SK-N-SH (cell line): ENCODE measurements at regions not wholly inside any gene's neighbourhood (a gene's known extent, or its start where the extent isn't known, plus 50 kb on each side); places are given as distances from the start of the nearest gene placed in this dataset.

Experiments
- CTCF ChIA-PET: fragments of 300-600, 350-600 bp; formaldehyde crosslinking; extraction: SDS; loops from one replicate; lab custom pipeline; 2021; lab: Yijun Ruan, JAX
- POLR2A ChIA-PET: fragments of 350-600 bp; sonication (Branson Sonifier 250); formaldehyde crosslinking; extraction: SDS; loops from one replicate; lab custom pipeline; 2020; ENCODE audit warnings: antibody characterized with exemption, inconsistent platforms; lab: Yijun Ruan, JAX
- DNase-seq: peaks from one replicate; pipeline ENCODE4 v3.0.0; 2012
- H2AFZ ChIP-seq: fragments of 200-600 bp; sonication (generic); 2 replicates; pipeline ENCODE4 v1.8.1; 2016; ENCODE audit warnings: antibody characterized with exemption, mild to moderate bottlenecking, low read depth
- H3F3A ChIP-seq: fragments of 200-600 bp; sonication (generic); replicated peaks from 2 replicates; pipeline ENCODE3; 2016; ENCODE audit warnings: antibody characterized with exemption, mild to moderate bottlenecking; ENCODE audit not compliant: insufficient read depth
- H3K27ac ChIP-seq, 2 experiments: fragments of 200-500 bp in 1 of 2; fragments of 200-600 bp in 1 of 2; sonication (Bioruptor generic) in 1 of 2; sonication (generic), shearing (Covaris generic) in 1 of 2; 2 replicates each; pipeline versions ENCODE4 v1.5.1 to v1.6.1; 2014 to 2016; ENCODE audit warnings: low read depth in 2 of 2, inconsistent platforms in 1 of 2, low read length in 1 of 2, mild to moderate bottlenecking in 1 of 2, mixed read lengths in 1 of 2
- H3K27me3 ChIP-seq: fragments of 200-600 bp; sonication (generic), shearing (Covaris generic); 2 replicates; pipeline ENCODE4 v1.6.1; 2016; ENCODE audit warnings: mixed run types; ENCODE audit not compliant: insufficient read depth
- H3K36me3 ChIP-seq, 2 experiments: fragments of 200-500 bp in 1 of 2; fragments of 200-600 bp in 1 of 2; sonication (Bioruptor generic) in 1 of 2; sonication (generic) in 1 of 2; replicated peaks in 1 of 2; 2 replicates each; pipeline versions ENCODE3 to v1.5.1; 2014 to 2016; ENCODE audit warnings: low read length in 1 of 2, mild to moderate bottlenecking in 1 of 2; ENCODE audit not compliant: insufficient read depth in 2 of 2, control insufficient read depth in 1 of 2
- H3K4me1 ChIP-seq, 2 experiments: fragments of 200-500 bp in 1 of 2; fragments of 200-600 bp in 1 of 2; sonication (Bioruptor generic) in 1 of 2; sonication (generic), shearing (Covaris generic) in 1 of 2; 2 replicates each; pipeline versions ENCODE4 v1.5.1 to v1.6.1; 2014 to 2016; ENCODE audit warnings: low read depth in 1 of 2, low read length in 1 of 2, mixed run types in 1 of 2; ENCODE audit not compliant: insufficient read depth in 2 of 2, control insufficient read depth in 1 of 2
- H3K4me2 ChIP-seq: fragments of 200-600 bp; sonication (generic), shearing (Covaris generic); 2 replicates; pipeline ENCODE4 v1.6.1; 2017; ENCODE audit warnings: mixed run types
- H3K4me3 ChIP-seq, 2 experiments: fragments of 200-500 bp in 1 of 2; fragments of 200-600 bp in 1 of 2; sonication (Bioruptor generic) in 1 of 2; sonication (generic), shearing (Covaris generic) in 1 of 2; 2 replicates each; pipeline versions ENCODE4 v1.5.1 to v1.8.1; 2014 to 2016; ENCODE audit warnings: low read depth in 2 of 2, inconsistent platforms in 1 of 2, low read length in 1 of 2, mild to moderate bottlenecking in 1 of 2, mixed read lengths in 1 of 2, moderate library complexity in 1 of 2
- H3K79me2 ChIP-seq: fragments of 200-600 bp; sonication (generic); 2 replicates; pipeline ENCODE4 v1.8.1; 2017; ENCODE audit warnings: mild to moderate bottlenecking; ENCODE audit not compliant: insufficient read depth
- H3K9ac ChIP-seq: fragments of 200-600 bp; sonication (generic); 2 replicates; pipeline ENCODE4 v1.6.1; 2017; ENCODE audit warnings: mixed run types
- H3K9me2 ChIP-seq: fragments of 200-600 bp; sonication (generic); 2 replicates; pipeline ENCODE4 v1.6.1; 2017; ENCODE audit warnings: mixed run types
- H3K9me3 ChIP-seq: fragments of 200-600 bp; sonication (generic); 2 replicates; pipeline ENCODE4 v1.6.1; 2017; ENCODE audit warnings: mixed run types, mild to moderate bottlenecking, moderate library complexity
- H4K20me1 ChIP-seq: fragments of 200-600 bp; sonication (generic); 2 replicates; pipeline ENCODE4 v1.6.1; 2017; ENCODE audit warnings: mild to moderate bottlenecking, mixed run types; ENCODE audit not compliant: insufficient read depth
- FOSL2 ChIP-seq: IDR thresholded peaks from 2 replicates; pipeline ENCODE4 v1.4.0; 2012; ENCODE audit warnings: low read depth, mild to moderate bottlenecking, moderate library complexity, borderline replicate concordance
- GABPA ChIP-seq: IDR thresholded peaks from 2 replicates; pipeline ENCODE4 v1.4.0; 2012; ENCODE audit warnings: low read depth, mild to moderate bottlenecking
- JUND ChIP-seq: IDR thresholded peaks from 2 replicates; pipeline ENCODE4 v1.4.0; 2012
- POLR2AphosphoS5 ChIP-seq: IDR thresholded peaks from 2 replicates; pipeline ENCODE4 v1.6.1; 2012; ENCODE audit warnings: low read depth, low read length
- RAD21 ChIP-seq: IDR thresholded peaks from 2 replicates; pipeline ENCODE4 v1.6.1; 2012; ENCODE audit warnings: mild to moderate bottlenecking, low read length
- SIN3A ChIP-seq: IDR thresholded peaks from 2 replicates; pipeline ENCODE4 v1.6.1; 2012; ENCODE audit warnings: low read depth, mild to moderate bottlenecking, low read length, moderate library complexity, borderline replicate concordance
- SMC3 ChIP-seq: IDR thresholded peaks from 2 replicates; pipeline ENCODE4 v1.6.1; 2012; ENCODE audit warnings: low read depth, low read length, improper control_type of control experiment
- TAF1 ChIP-seq: IDR thresholded peaks from 2 replicates; pipeline ENCODE4 v1.6.1; 2012; ENCODE audit warnings: low read depth, mild to moderate bottlenecking, low read length, moderate library complexity, borderline replicate concordance
- TF ChIP-seq, protein P1 (sequence below): IDR thresholded peaks from 2 replicates; pipeline ENCODE4 v1.6.1; 2012; ENCODE audit warnings: mild to moderate bottlenecking, low read depth, low read length, moderate library complexity
- TF ChIP-seq, protein P2 (sequence below): fragments of 150-350 bp; IDR thresholded peaks from 2 replicates; pipeline ENCODE4 v1.6.1; 2016; ENCODE audit warnings: mild to moderate bottlenecking, low read depth, low read length
- TF ChIP-seq, protein P3 (sequence below): IDR thresholded peaks from 2 replicates; pipeline ENCODE4; 2012
- TF ChIP-seq, protein P4 (sequence below): fragments of 200-600 bp; sonication (generic); IDR thresholded peaks from 2 replicates; pipeline ENCODE4 v1.6.1; 2017; ENCODE audit warnings: antibody characterized with exemption, mild to moderate bottlenecking, moderate library complexity

DNA sequence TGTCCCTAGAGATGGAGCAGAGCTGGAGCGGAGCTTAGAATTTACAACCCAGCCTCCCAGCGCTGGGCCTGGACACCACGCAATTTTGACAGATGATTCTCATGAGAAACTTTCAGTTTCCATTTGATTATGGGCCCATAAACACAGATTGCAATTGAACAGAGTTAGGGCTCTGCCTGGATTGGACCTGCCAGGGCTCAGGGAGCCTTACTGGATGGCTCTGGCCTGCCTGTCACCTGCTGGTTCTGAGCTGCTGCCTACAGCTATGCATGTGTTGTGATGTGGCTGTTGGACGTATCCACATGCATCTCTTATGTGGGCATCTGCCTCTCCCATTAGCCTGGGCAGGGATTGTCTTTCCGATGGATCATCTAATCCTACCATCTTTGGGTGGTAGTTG is 73.4 kb upstream of the SDK2 start (continued):
- TF ChIP-seq, protein P1, sequence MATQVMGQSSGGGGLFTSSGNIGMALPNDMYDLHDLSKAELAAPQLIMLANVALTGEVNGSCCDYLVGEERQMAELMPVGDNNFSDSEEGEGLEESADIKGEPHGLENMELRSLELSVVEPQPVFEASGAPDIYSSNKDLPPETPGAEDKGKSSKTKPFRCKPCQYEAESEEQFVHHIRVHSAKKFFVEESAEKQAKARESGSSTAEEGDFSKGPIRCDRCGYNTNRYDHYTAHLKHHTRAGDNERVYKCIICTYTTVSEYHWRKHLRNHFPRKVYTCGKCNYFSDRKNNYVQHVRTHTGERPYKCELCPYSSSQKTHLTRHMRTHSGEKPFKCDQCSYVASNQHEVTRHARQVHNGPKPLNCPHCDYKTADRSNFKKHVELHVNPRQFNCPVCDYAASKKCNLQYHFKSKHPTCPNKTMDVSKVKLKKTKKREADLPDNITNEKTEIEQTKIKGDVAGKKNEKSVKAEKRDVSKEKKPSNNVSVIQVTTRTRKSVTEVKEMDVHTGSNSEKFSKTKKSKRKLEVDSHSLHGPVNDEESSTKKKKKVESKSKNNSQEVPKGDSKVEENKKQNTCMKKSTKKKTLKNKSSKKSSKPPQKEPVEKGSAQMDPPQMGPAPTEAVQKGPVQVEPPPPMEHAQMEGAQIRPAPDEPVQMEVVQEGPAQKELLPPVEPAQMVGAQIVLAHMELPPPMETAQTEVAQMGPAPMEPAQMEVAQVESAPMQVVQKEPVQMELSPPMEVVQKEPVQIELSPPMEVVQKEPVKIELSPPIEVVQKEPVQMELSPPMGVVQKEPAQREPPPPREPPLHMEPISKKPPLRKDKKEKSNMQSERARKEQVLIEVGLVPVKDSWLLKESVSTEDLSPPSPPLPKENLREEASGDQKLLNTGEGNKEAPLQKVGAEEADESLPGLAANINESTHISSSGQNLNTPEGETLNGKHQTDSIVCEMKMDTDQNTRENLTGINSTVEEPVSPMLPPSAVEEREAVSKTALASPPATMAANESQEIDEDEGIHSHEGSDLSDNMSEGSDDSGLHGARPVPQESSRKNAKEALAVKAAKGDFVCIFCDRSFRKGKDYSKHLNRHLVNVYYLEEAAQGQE = no peak
- no peak for TF ChIP-seq SIN3A
- no peak for TF ChIP-seq SMC3
- no peak for TF ChIP-seq GABPA
- no peak for TF ChIP-seq JUND
- TF ChIP-seq, protein P2, sequence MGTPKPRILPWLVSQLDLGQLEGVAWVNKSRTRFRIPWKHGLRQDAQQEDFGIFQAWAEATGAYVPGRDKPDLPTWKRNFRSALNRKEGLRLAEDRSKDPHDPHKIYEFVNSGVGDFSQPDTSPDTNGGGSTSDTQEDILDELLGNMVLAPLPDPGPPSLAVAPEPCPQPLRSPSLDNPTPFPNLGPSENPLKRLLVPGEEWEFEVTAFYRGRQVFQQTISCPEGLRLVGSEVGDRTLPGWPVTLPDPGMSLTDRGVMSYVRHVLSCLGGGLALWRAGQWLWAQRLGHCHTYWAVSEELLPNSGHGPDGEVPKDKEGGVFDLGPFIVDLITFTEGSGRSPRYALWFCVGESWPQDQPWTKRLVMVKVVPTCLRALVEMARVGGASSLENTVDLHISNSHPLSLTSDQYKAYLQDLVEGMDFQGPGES = no peak
- TF ChIP-seq RAD21 = no peak

DNA sequence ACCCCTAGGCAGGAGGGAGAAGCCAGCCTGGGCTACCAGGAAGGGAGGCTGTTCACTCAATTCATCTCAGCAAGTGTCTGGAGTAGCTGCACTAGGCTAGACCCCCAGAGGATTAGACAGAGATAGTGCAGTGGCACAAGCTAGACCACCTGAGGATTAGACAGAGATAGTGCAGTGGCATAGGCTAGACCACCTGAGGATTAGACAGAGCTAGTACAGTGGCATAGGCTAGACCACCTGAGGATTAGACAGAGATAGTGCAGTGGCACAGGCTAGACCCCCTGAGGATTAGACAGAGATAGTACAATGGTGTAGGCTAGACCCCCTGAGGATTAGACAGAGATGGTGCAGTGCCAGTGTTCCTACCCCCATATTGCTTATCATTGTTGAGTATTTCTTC is 74.1 kb upstream of the SDK2 start:
- TF ChIP-seq, protein P3, sequence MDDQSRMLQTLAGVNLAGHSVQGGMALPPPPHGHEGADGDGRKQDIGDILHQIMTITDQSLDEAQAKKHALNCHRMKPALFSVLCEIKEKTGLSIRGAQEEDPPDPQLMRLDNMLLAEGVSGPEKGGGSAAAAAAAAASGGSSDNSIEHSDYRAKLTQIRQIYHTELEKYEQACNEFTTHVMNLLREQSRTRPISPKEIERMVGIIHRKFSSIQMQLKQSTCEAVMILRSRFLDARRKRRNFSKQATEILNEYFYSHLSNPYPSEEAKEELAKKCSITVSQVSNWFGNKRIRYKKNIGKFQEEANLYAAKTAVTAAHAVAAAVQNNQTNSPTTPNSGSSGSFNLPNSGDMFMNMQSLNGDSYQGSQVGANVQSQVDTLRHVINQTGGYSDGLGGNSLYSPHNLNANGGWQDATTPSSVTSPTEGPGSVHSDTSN = no peak
- TF ChIP-seq FOSL2 = no peak
- no peak for TF ChIP-seq TAF1
- TF ChIP-seq POLR2AphosphoS5 = no peak
- TF ChIP-seq, protein P4, sequence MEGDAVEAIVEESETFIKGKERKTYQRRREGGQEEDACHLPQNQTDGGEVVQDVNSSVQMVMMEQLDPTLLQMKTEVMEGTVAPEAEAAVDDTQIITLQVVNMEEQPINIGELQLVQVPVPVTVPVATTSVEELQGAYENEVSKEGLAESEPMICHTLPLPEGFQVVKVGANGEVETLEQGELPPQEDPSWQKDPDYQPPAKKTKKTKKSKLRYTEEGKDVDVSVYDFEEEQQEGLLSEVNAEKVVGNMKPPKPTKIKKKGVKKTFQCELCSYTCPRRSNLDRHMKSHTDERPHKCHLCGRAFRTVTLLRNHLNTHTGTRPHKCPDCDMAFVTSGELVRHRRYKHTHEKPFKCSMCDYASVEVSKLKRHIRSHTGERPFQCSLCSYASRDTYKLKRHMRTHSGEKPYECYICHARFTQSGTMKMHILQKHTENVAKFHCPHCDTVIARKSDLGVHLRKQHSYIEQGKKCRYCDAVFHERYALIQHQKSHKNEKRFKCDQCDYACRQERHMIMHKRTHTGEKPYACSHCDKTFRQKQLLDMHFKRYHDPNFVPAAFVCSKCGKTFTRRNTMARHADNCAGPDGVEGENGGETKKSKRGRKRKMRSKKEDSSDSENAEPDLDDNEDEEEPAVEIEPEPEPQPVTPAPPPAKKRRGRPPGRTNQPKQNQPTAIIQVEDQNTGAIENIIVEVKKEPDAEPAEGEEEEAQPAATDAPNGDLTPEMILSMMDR = no peak
- TF ChIP-seq, all 33 proteins: peak for 0
- CTCF ChIA-PET = interaction anchor here (1.1 to 4.8 kb wide), 12 partner anchors 9 to 458 kb away, joined by 3 to 49 read pairs (median 4); no protein-coding TSS in a partner anchor
- POLR2A ChIA-PET = no interaction called here

More for the DNA sequence above, 74.1 kb upstream of the SDK2 start:
- Histone ChIP-seq H3K36me3 (no peaks in the 10 kb centered on the region), H3K27ac (no peak overlapping the region), H3K9ac (no peak overlapping the region), H3F3A (no peaks in the 10 kb centered on the region), H3K9me2 (no peaks in the 10 kb centered on the region), H2AFZ (no peak overlapping the region), H3K27me3 (no peaks in the 10 kb centered on the region), H3K9me3 (peaks cover 7% of the 10 kb centered on the region; the same call in 1 of the 2 replicates), H3K4me1 (peaks cover 0 to 39% of the 10 kb centered on the region in 2 experiments; a peak in 1 of 4 replicates), H4K20me1 (no peaks in the 10 kb centered on the region), H3K4me2 (no peak overlapping the region), H3K79me2 (no peaks in the 10 kb centered on the region), H3K4me3 (no peak overlapping the region)
- DNase-seq = no peak
